ENCODE measurements at regions not wholly inside any gene's neighbourhood (a gene's known extent, or its start where the extent isn't known, plus 50 kb on each side); places are given as distances from the start of the nearest gene placed in this dataset.
A peak's percentile ranks its signal among the peaks of the same experiment; 100 is the strongest.
"Not testable (repeated sequence)": the region's sequence is repeated elsewhere in the genome, so short reads cannot be mapped to it uniquely, and the experiment has no call there.

DNA sequence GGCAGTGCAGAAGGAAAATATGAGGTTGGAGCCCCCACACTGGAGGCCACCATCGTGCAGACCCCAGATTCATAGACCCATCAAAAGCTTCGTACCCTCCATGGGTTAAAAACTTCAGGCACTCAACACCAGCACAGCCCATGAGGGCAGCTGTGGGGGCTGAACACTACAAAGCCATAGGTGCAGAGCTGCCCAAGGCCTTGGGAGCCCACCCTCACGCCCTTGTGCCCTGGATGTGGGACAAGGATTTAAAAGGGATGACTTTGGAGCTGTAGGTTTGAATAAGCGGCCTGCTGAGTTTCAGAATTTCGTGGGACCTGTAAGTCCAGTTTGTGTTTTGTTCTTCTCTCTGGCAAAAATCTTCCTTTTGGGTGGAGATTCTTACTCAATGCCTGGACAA, 747.6 kb downstream of the SPATA31A6 start:
- H3K27me3 Mint-ChIP-seq (ENCODE audit: low read depth); H3K4me3 Mint-ChIP-seq; DNase-seq; H3K9me3 Mint-ChIP-seq; H3K36me3 Mint-ChIP-seq (ENCODE audit: insufficient read depth in 2 of 2); H3K4me1 Mint-ChIP-seq (ENCODE audit: low read depth); ATAC-seq (replicated peaks in 1 of 2); H3K27ac Mint-ChIP-seq: not testable (repeated sequence)

DNA sequence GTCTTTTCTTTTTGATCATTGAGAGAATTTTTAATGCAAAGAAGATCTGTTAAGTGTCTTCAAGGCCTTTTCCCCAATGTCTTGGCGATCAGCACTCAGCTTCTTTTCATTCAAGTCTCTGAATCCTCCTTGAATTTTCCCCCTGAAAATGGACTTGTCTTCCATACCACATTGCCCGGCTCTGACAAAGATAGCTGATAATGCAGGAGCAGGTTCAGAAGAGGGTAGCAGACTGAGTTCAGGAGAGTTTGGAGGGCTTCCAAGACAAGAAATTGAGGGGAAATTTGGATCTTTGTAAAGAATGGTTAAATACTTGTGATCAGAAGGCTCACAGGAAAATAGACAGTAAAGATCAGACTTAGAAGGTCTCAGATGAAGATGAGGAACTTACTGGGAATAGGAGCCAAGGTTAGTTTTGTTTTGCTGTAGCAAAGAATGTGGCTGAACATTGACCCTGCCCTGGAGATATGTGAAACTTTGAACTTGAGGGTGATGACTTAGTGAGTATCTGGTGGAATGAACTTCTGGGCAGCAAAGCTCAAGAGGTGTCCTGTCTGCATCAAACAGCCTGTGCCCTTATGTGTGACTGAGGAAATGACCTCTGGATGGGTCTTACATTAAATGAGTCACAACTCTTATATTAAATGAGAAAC, 754.2 kb downstream of the SPATA31A6 start:
- not testable (repeated sequence) for ATAC-seq (replicated peaks in 1 of 2); H3K4me3 Mint-ChIP-seq; H3K9me3 Mint-ChIP-seq; DNase-seq; H3K36me3 Mint-ChIP-seq (ENCODE audit: insufficient read depth in 2 of 2); H3K27me3 Mint-ChIP-seq (ENCODE audit: low read depth); H3K27ac Mint-ChIP-seq; H3K4me1 Mint-ChIP-seq (ENCODE audit: low read depth)

DNA sequence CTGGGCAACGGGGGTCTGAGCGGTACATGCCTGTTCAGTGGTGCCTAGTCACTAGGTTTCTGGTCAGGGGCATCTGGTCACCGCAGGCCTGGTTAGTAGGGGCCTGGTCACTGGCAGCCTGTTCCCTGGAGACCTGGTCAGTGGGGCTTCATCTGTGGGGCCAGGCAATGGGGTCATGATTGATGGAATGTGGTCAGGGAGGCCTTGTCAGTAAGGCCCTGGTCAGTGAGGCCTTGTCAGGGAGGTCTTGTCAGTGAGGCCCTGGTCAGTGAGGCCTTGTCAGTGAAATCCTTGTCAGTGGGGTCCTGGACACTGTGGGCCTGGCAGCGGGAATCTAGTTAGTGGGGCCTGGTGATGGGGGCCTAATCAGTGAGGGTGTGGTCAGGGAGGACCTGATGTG, 763.6 kb downstream of the SPATA31A6 start:
- not testable (repeated sequence) for H3K4me1 Mint-ChIP-seq (ENCODE audit: low read depth); H3K27ac Mint-ChIP-seq; H3K36me3 Mint-ChIP-seq (ENCODE audit: insufficient read depth in 2 of 2); DNase-seq; ATAC-seq (replicated peaks in 1 of 2); H3K4me3 Mint-ChIP-seq; H3K27me3 Mint-ChIP-seq (ENCODE audit: low read depth); H3K9me3 Mint-ChIP-seq

DNA sequence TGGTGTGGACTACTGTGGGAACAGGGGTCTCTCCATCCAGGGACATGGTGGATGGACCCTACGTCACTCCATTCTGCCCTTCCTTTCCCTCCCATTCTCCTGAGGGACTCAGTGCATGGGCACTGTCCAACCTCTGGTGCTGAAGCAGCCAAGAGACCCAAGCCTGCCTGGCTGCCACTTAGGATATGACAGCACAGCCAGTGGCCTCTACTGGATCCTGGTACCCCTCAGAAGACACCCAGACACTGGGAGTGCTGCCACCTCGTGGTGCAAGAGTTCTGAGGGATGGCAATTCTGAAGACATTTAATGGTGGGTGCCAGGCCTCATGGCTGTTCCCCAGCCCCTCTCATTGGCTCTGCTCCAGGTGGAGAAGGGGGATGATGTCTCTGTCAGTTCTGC, 767.8 kb downstream of the SPATA31A6 start:
- H3K9me3 Mint-ChIP-seq; H3K4me3 Mint-ChIP-seq; ATAC-seq (replicated peaks in 1 of 2); H3K36me3 Mint-ChIP-seq (ENCODE audit: insufficient read depth in 2 of 2); H3K27ac Mint-ChIP-seq; H3K4me1 Mint-ChIP-seq (ENCODE audit: low read depth); H3K27me3 Mint-ChIP-seq (ENCODE audit: low read depth): not testable (repeated sequence)
- peak in 1 of 2 donors; percentile 15 for DNase-seq

DNA sequence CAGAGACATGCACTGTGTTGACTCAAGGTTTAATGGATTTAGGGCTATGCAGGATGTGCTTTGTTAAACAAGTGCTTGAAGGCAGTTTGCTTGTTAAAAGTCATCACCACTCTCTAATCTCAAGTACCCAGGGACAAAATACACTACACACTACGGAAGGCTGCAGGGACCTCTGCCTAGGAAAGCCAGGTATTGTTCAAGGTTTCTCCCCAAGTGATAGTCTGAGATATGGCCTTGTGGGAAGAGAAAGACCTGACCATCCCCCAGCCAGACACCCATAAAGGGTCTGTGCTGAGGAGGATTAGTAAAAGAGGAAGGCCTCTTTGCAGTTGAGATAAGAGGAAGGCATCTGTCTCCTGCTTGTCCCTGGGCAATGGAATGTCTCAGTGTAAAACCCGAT, 781.7 kb downstream of the SPATA31A6 start:
- H3K9me3 Mint-ChIP-seq; H3K27me3 Mint-ChIP-seq (ENCODE audit: low read depth); ATAC-seq (replicated peaks in 1 of 2); H3K27ac Mint-ChIP-seq; H3K4me3 Mint-ChIP-seq; H3K4me1 Mint-ChIP-seq (ENCODE audit: low read depth); DNase-seq; H3K36me3 Mint-ChIP-seq (ENCODE audit: insufficient read depth in 2 of 2): not testable (repeated sequence)

DNA sequence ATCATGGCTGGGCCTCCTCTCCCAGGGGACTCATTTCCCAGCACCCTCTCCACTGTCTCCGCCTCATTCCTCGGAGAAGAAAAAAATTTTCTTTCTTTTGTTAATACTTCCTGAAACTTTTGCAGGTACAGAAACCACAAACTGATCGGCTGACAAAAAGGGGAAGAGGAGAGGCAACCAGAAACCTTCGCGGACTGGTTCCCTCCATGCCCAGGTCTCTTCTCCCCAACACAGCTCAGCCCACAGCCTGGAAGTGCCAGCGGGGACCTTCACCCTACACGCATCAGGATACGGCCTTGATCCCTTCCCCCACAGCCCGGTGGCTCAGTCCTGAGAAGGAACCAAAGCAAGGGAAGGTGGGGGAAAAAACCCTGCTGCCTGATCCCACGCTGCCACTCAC, 788.4 kb downstream of the SPATA31A6 start:
- not testable (repeated sequence) for H3K27ac Mint-ChIP-seq; H3K9me3 Mint-ChIP-seq; H3K4me3 Mint-ChIP-seq; DNase-seq; H3K36me3 Mint-ChIP-seq (ENCODE audit: insufficient read depth in 2 of 2); H3K27me3 Mint-ChIP-seq (ENCODE audit: low read depth); ATAC-seq (replicated peaks in 1 of 2); H3K4me1 Mint-ChIP-seq (ENCODE audit: low read depth)

DNA sequence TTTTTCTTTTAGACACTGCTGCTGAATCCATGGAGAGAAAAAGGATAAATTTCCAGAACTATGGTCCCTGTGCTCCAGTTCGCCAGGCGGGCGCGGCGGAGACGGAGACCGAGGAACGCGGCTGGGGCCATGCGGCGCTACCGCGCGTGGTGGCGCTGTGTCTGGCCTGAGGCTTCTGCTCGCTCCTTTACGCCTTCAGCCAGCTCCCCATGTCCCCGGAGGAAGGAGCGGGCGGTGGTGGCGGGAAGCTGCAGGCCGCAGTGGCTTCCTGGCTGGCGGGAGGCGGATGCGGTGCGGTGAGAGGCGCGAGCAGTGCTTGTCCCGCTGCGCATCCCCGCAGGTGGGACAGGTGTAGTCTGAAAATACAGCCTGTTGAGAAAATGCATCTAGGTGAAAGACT, 791.3 kb downstream of the SPATA31A6 start:
- not testable (repeated sequence) for H3K36me3 Mint-ChIP-seq (ENCODE audit: insufficient read depth in 2 of 2); H3K9me3 Mint-ChIP-seq; H3K4me3 Mint-ChIP-seq; H3K27ac Mint-ChIP-seq; ATAC-seq (replicated peaks in 1 of 2); H3K4me1 Mint-ChIP-seq (ENCODE audit: low read depth); H3K27me3 Mint-ChIP-seq (ENCODE audit: low read depth)
- DNase-seq: peak in 1 of 2 donors; percentile 1

DNA sequence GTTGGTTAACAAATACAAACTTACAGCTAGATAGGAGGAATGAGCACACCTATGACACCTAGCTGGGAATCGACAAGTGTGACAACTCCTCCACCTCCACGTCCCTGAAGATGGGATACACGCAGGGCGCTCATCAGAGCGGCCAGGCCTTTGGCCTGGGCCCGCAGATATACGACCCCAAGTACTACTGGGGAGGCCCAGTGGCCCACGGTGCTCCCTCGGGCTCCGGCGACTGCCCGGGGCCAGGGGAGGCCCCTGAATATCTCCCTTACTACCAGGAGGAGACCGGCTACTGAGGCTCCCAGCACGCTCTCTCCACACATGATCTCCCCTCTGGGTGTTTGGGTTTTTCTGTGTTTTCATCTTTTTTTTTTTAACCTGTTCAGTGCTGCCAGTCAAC, 801.3 kb downstream of the SPATA31A6 start:
- not testable (repeated sequence) for DNase-seq; H3K4me3 Mint-ChIP-seq; H3K27ac Mint-ChIP-seq; H3K4me1 Mint-ChIP-seq (ENCODE audit: low read depth); ATAC-seq (replicated peaks in 1 of 2); H3K36me3 Mint-ChIP-seq (ENCODE audit: insufficient read depth in 2 of 2); H3K27me3 Mint-ChIP-seq (ENCODE audit: low read depth); H3K9me3 Mint-ChIP-seq
